ENCODE measurements at regions not wholly inside any gene's neighbourhood (a gene's known extent, or its start where the extent isn't known, plus 50 kb on each side); places are given as distances from the start of the nearest gene placed in this dataset.

GRCh38 chr20:11799281-11799684 lies 118.4 kb upstream of the BTBD3 start:
- Histone ChIP-seq H3K9me2 (ENCODE audit: insufficient read depth, low read length) (no peaks in the 10 kb centered on the region), H3K4me2 (ENCODE audit: low read length) (no peak overlapping the region), H3K9ac (ENCODE audit: low read length) (no peak overlapping the region), H3K36me3 (ENCODE audit: insufficient read depth, low read length) (no peaks in the 10 kb centered on the region), H3K4me3 (ENCODE audit: low read length) (no peak overlapping the region), H3K9me3 (ENCODE audit: low read length) (no peaks in the 10 kb centered on the region), H3F3A (ENCODE audit: insufficient read depth, low read length, poor library complexity, severe bottlenecking) (no peaks in the 10 kb centered on the region), H3K27ac (ENCODE audit: low read length) (no peak overlapping the region), H2AFZ (ENCODE audit: low read depth, low read length) (no peak overlapping the region), H4K20me1 (ENCODE audit: insufficient read depth) (no peaks in the 10 kb centered on the region), H3K79me2 (replicated peaks; ENCODE audit: insufficient read depth, low read length) (no peaks in the 10 kb centered on the region), H3K27me3 (ENCODE audit: insufficient read depth, low read depth, low read length) (no peaks in the 10 kb centered on the region)
- TF ChIP-seq CTCF (IDR thresholded peaks at IDR 0.05; ENCODE audit: poor library complexity, severe bottlenecking) (no peak), REST (IDR thresholded peaks at IDR 0.05; ENCODE audit: borderline replicate concordance) (no peak), MXI1 (conservative IDR thresholded peaks at IDR 0.05; ENCODE audit: poor library complexity, severe bottlenecking) (no peak), SMC3 (conservative IDR thresholded peaks at IDR 0.05; ENCODE audit: poor library complexity) (no peak), EZH2 (IDR thresholded peaks at IDR 0.05; ENCODE audit: borderline replicate concordance, insufficient read depth, low read length, poor library complexity, severe bottlenecking) (no peak), POLR2AphosphoS5 (IDR thresholded peaks at IDR 0.05) (no peak), RAD21 (conservative IDR thresholded peaks at IDR 0.05) (no peak), EP300 (conservative IDR thresholded peaks at IDR 0.05; ENCODE audit: poor library complexity, severe bottlenecking) (no peak), TAF1 (IDR thresholded peaks at IDR 0.05; ENCODE audit: low read depth) (no peak)

GRCh38 chr20:11807054-11808048 lies 110.3 kb upstream of the BTBD3 start:
- TF ChIP-seq REST (IDR thresholded peaks at IDR 0.05; ENCODE audit: borderline replicate concordance) (no peak), EP300 (conservative IDR thresholded peaks at IDR 0.05; ENCODE audit: poor library complexity, severe bottlenecking) (no peak)
- no peak overlapping the region for H2AFZ ChIP-seq (ENCODE audit: low read depth, low read length)
- no peaks in the 10 kb centered on the region for H3F3A ChIP-seq (ENCODE audit: insufficient read depth, low read length, poor library complexity, severe bottlenecking)
- no peaks in the 10 kb centered on the region for H3K36me3 ChIP-seq (ENCODE audit: insufficient read depth, low read length)
- no peak overlapping the region for H3K27ac ChIP-seq (ENCODE audit: low read length)
- no peaks in the 10 kb centered on the region for H3K9me3 ChIP-seq (ENCODE audit: low read length)
- no peak overlapping the region for H3K4me2 ChIP-seq (ENCODE audit: low read length)
- no peak overlapping the region for H3K4me3 ChIP-seq (ENCODE audit: low read length)
- no peaks in the 10 kb centered on the region for H3K79me2 ChIP-seq (replicated peaks; ENCODE audit: insufficient read depth, low read length)
- H3K9me2 ChIP-seq (ENCODE audit: insufficient read depth, low read length): no peaks in the 10 kb centered on the region
- no peak overlapping the region for H3K9ac ChIP-seq (ENCODE audit: low read length)
- no peaks in the 10 kb centered on the region for H3K27me3 ChIP-seq (ENCODE audit: insufficient read depth, low read depth, low read length)
- H4K20me1 ChIP-seq (ENCODE audit: insufficient read depth): no peaks in the 10 kb centered on the region

Data from neural cell (in vitro differentiated cells).